GM12878 (cell line): ENCODE measurements at regions not wholly inside any gene's neighbourhood (a gene's known extent, or its start where the extent isn't known, plus 50 kb on each side); places are given as distances from the start of the nearest gene placed in this dataset.

Source experiments
- ATAC-seq: fragments of 200-7000 bp; cut with Tn5 transposase; 3 replicates; pipeline ENCODE4 v1.9.1; 2020; ENCODE audit warnings: mild to moderate bottlenecking, moderate library complexity
- BruUV-seq: library from RNA; stranded (reverse); fragments of 400-500 nt; replicated peaks from 2 replicates; lab custom pipeline; 2021; lab: Mats Ljungman, UMichigan
- CTCF ChIA-PET: fragments of 300-600 bp; sonication (Branson Sonifier 250); formaldehyde crosslinking; extraction: SDS; loops from one replicate; lab custom pipeline; 2021; ENCODE audit warnings: inconsistent platforms; lab: Yijun Ruan, JAX
- POLR2A ChIA-PET: fragments of 350-600 bp; formaldehyde crosslinking; extraction: SDS; loops from one replicate; lab custom pipeline; 2021; ENCODE audit warnings: inconsistent platforms; lab: Charles Lee
- RAD21 ChIA-PET: fragments of 300-600 bp; sonication (Branson Sonifier 250); formaldehyde crosslinking; loops from one replicate; lab custom pipeline; 2023; ENCODE audit warnings: antibody characterized with exemption; ENCODE audit not compliant: unreplicated experiment; lab: Charles Lee
- SMC1A ChIA-PET: fragments of 300-600 bp; sonication (Branson Sonifier 250); formaldehyde crosslinking; loops from one replicate; lab custom pipeline; 2023; ENCODE audit not compliant: unreplicated experiment, uncharacterized antibody; lab: Charles Lee
- DNase-seq: peaks from one replicate; pipeline ENCODE4 v3.0.0-alpha.2; 2011; ENCODE audit warnings: low read depth, low spot score
- FAIRE-seq: peaks from 3 replicates; lab custom pipeline; 2011; peaks lifted over from hg19 to GRCh38; lab: Jason Lieb, UNC
- H2AFZ ChIP-seq: 2 replicates; pipeline ENCODE4 v1.6.0; 2011; ENCODE audit warnings: low read depth, low read length, control low read depth; ENCODE audit not compliant: control insufficient read depth
- H3K27ac ChIP-seq: 2 replicates; pipeline ENCODE4 v1.5.1; 2011; ENCODE audit warnings: control low read depth; ENCODE audit not compliant: control insufficient read depth, insufficient read depth
- H3K27me3 ChIP-seq, 2 experiments: replicated peaks in 1 of 2; 2 replicates each; pipeline versions ENCODE4 v1.6.0 to v1.6.1; 2011; ENCODE audit warnings: low read length in 1 of 2; ENCODE audit not compliant: control insufficient read depth in 2 of 2, insufficient read depth in 2 of 2
- H3K36me3 ChIP-seq, 2 experiments: 2 replicates each; pipeline ENCODE4 v1.5.1; 2011; ENCODE audit warnings: low read length in 1 of 2; ENCODE audit not compliant: control insufficient read depth in 2 of 2, insufficient read depth in 2 of 2
- H3K4me1 ChIP-seq: 2 replicates; pipeline ENCODE4 v1.6.1; 2011; ENCODE audit warnings: mild to moderate bottlenecking, low read length, moderate library complexity, mixed read lengths; ENCODE audit not compliant: control insufficient read depth, insufficient read depth
- H3K4me2 ChIP-seq: 2 replicates; pipeline ENCODE4 v1.6.0; 2011; ENCODE audit warnings: control low read depth; ENCODE audit not compliant: control insufficient read depth, insufficient read depth
- H3K4me3 ChIP-seq: fragments of 200-600 bp; sonication (generic); 2 replicates; pipeline ENCODE4 v1.5.1; 2016
- H3K79me2 ChIP-seq: 2 replicates; pipeline ENCODE4 v1.6.0; 2011; ENCODE audit warnings: low read length; ENCODE audit not compliant: control insufficient read depth, insufficient read depth
- H3K9ac ChIP-seq: 2 replicates; pipeline ENCODE4 v1.8.0; 2011; ENCODE audit warnings: low read length, control low read depth, mixed read lengths; ENCODE audit not compliant: control insufficient read depth, insufficient read depth
- H3K9me3 ChIP-seq: replicated peaks from 3 replicates; pipeline ENCODE4 v1.5.1; 2011; ENCODE audit warnings: mild to moderate bottlenecking, low read length; ENCODE audit not compliant: control insufficient read depth, insufficient read depth
- H4K20me1 ChIP-seq: 2 replicates; pipeline ENCODE4 v1.6.0; 2011; ENCODE audit not compliant: control insufficient read depth, insufficient read depth
- ATF3 ChIP-seq: IDR thresholded peaks from 2 replicates; pipeline ENCODE4 v1.6.1; 2011; ENCODE audit warnings: low read depth, mild to moderate bottlenecking, low read length, moderate library complexity, borderline replicate concordance; ENCODE audit errors: extremely low read depth
- CREB1 ChIP-seq: IDR thresholded peaks from 2 replicates; pipeline ENCODE4 v1.6.1; 2012; ENCODE audit warnings: low read depth, mild to moderate bottlenecking, inconsistent platforms
- EZH2 ChIP-seq: IDR thresholded peaks from 2 replicates; pipeline ENCODE4 v1.6.1; 2012; ENCODE audit warnings: low read depth, mild to moderate bottlenecking, control low read depth, inconsistent platforms, low read length, borderline replicate concordance; ENCODE audit not compliant: control insufficient read depth
- IKZF1 ChIP-seq: fragments of 450-650 bp; conservative IDR thresholded peaks from 2 replicates; pipeline ENCODE4 v1.6.1; 2017; ENCODE audit warnings: antibody characterized with exemption, mild to moderate bottlenecking
- JUND ChIP-seq: IDR thresholded peaks from 2 replicates; pipeline ENCODE4 v1.6.1; 2012; ENCODE audit warnings: low read depth, mild to moderate bottlenecking, low read length, improper control_type of control experiment, moderate library complexity
- NR2F1 ChIP-seq: fragments of 450-650 bp; conservative IDR thresholded peaks from 2 replicates; pipeline ENCODE4 v1.6.1; 2017; ENCODE audit warnings: mild to moderate bottlenecking
- NRF1 ChIP-seq: conservative IDR thresholded peaks from 2 replicates; pipeline ENCODE4 v1.6.1; 2011; ENCODE audit warnings: mild to moderate bottlenecking, low read depth, low read length, improper control_type of control experiment
- RAD51 ChIP-seq: fragments of 450-650 bp; IDR thresholded peaks from 2 replicates; pipeline ENCODE4 v1.6.1; 2016; ENCODE audit warnings: moderate library complexity, mild to moderate bottlenecking, inconsistent platforms
- RCOR1 ChIP-seq: conservative IDR thresholded peaks from 2 replicates; pipeline ENCODE4 v1.6.1; 2012; ENCODE audit warnings: low read depth, low read length, improper control_type of control experiment
- RUNX3 ChIP-seq: IDR thresholded peaks from 2 replicates; pipeline ENCODE4 v1.6.1; 2012; ENCODE audit warnings: low read length, inconsistent platforms
- WGBS: methylation state at CpG from one replicate; pipeline ENCODE4 v1.1.6; 2016; ENCODE audit warnings: low lambda C conversion rate; ENCODE audit not compliant: insufficient replicate concordance, insufficient coverage; ENCODE audit errors: missing lambda C conversion rate; 5-methylcytosine and 5-hydroxymethylcytosine counted together
- in situ Hi-C: fragments of 300-500 bp; cut with MboI; formaldehyde crosslinking; loops from 9 replicates; pipeline ENCODE4 v1.14.3; 2018; ENCODE audit warnings: mixed read lengths
- intact Hi-C: fragments of 100-400 bp; cut with micrococcal nuclease; formaldehyde crosslinking; loops from one replicate; pipeline ENCODE4 v1.14.2; 2022; ENCODE audit not compliant: unreplicated experiment

GRCh38 chr9:82600536-82601292, 462.2 kb downstream of the RASEF start:
- intact Hi-C loops = no loop called here
- H3K9ac ChIP-seq = no peak overlapping the region
- FAIRE-seq (no peak), ATAC-seq (no peak), DNase-seq (no peak)
- in situ Hi-C loops = no loop called here
- TF ChIP-seq RUNX3 (no peak), JUND (no peak), RAD51 (no peak), CREB1 (no peak), IKZF1 (no peak), RCOR1 (no peak), NRF1 (no peak), EZH2 (no peak), ATF3 (no peak), NR2F1 (no peak)
- no peaks in the 10 kb centered on the region for H4K20me1 ChIP-seq
- H3K27me3 ChIP-seq = no peaks in the 10 kb centered on the region
- ChIA-PET CTCF (interaction anchor here (0.6 kb wide), 2 partner anchors 50 to 706 kb away, joined by 3 read pairs; no protein-coding TSS in a partner anchor), RAD21 (no interaction called here), POLR2A (no interaction called here), SMC1A (interaction anchor here (0.9 kb wide), 1 partner anchor 8 kb away, joined by 3 read pairs; no protein-coding TSS in a partner anchor)
- H3K79me2 ChIP-seq = no peaks in the 10 kb centered on the region
- H2AFZ ChIP-seq = no peak overlapping the region
- no peak overlapping the region for H3K4me3 ChIP-seq
- WGBS = 12% methylated on average over 10 of the region's 10 CpGs
- no peaks in the 10 kb centered on the region for H3K4me1 ChIP-seq
- no peak overlapping the region for H3K27ac ChIP-seq
- no peaks in the 10 kb centered on the region for H3K36me3 ChIP-seq
- BruUV-seq = no TSS peak
- H3K9me3 ChIP-seq = no peaks in the 10 kb centered on the region
- no peak overlapping the region for H3K4me2 ChIP-seq
